ENCODE measurements at regions not wholly inside any gene's neighbourhood (a gene's known extent, or its start where the extent isn't known, plus 50 kb on each side); places are given as distances from the start of the nearest gene placed in this dataset.

DNA sequence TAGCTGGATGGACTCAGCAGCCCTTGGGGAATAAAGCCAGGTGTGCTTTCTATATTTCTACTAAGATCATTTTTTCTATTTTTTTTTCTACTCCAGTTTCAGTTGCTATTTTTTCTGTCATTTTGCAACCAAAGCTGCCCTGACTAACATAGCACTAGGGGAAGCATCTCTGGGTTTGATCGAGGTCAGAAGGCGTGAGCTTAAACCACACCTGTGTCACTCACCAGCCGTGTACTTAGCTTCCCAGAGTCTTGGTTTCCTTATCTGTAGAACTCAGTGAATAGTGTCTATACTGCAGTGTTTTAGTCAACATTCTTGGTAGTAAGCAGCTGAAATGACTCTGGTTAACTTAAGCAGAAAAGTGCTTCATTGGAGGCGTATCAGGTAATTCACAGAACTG is 489.6 kb upstream of the SPRED2 start:
- TF ChIP-seq, protein P1, sequence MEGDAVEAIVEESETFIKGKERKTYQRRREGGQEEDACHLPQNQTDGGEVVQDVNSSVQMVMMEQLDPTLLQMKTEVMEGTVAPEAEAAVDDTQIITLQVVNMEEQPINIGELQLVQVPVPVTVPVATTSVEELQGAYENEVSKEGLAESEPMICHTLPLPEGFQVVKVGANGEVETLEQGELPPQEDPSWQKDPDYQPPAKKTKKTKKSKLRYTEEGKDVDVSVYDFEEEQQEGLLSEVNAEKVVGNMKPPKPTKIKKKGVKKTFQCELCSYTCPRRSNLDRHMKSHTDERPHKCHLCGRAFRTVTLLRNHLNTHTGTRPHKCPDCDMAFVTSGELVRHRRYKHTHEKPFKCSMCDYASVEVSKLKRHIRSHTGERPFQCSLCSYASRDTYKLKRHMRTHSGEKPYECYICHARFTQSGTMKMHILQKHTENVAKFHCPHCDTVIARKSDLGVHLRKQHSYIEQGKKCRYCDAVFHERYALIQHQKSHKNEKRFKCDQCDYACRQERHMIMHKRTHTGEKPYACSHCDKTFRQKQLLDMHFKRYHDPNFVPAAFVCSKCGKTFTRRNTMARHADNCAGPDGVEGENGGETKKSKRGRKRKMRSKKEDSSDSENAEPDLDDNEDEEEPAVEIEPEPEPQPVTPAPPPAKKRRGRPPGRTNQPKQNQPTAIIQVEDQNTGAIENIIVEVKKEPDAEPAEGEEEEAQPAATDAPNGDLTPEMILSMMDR (IDR thresholded peaks at IDR 0.05): no peak
- TF ChIP-seq POLR2A (IDR thresholded peaks at IDR 0.05): no peak
